Stimulated activated CD4-positive, alpha-beta T cell treated with anti-CD3 and anti-CD28 coated beads, Interleukin-15, amount 100 ng/mL, for 24 hours (primary cell): ENCODE measurements at regions not wholly inside any gene's neighbourhood (a gene's known extent, or its start where the extent isn't known, plus 50 kb on each side); places are given as distances from the start of the nearest gene placed in this dataset.
"Not testable (repeated sequence)": the region's sequence is repeated elsewhere in the genome, so short reads cannot be mapped to it uniquely, and the experiment has no call there.

Source experiments
- DNase-seq: peaks from one replicate; pipeline ENCODE4 v3.0.0-alpha.2; 2020

DNA sequence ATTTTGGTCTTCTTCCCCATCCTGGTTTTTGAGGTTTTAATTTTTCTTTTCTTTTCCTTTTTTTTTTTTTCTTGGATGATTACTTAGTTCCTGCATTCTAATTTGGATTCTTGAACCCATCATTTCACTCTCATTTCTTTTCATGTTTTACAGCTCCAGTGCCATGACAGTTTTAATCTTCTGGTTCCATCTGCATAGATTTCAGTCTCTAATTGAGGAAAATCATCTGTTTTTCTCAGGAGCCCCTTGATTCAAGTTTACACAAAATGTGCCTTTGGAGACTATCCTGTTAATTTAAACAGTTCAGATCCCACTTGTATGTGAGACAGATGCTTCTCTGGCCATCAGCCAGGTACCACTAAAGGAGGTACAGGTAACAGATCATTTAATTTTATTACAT is 379.9 kb downstream of the PIK3C3 start:
- DNase-seq: no peak

DNA sequence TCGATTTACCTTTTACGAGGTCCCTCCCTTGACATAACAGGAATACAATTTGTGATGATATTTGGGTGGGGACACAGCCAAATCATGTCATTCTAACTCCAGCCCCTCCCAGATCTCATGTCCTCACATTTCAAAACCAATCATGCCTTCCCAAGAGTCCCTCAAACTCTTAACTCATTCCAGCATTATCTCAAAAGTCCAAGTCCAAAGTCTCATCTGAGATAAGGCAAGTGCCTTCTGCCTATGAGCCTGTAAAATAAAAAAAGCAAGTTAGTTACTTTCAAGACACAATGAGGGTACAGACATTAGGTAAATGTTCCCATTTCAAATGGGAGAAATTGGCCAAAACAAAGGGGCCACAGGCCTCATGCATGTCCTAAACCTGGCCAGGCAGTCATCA is 381.1 kb downstream of the PIK3C3 start:
- DNase-seq: no peak

- not testable (repeated sequence) for DNase-seq
These were observed 382.3 kb downstream of the PIK3C3 start for GRCh38 chr18:42337337-42337736.

GRCh38 chr18:42338683-42339082 is 383.6 kb downstream of the PIK3C3 start:
- DNase-seq: no peak

- no peak for DNase-seq
These were observed 384.3 kb downstream of the PIK3C3 start for GRCh38 chr18:42339372-42339771.

DNA sequence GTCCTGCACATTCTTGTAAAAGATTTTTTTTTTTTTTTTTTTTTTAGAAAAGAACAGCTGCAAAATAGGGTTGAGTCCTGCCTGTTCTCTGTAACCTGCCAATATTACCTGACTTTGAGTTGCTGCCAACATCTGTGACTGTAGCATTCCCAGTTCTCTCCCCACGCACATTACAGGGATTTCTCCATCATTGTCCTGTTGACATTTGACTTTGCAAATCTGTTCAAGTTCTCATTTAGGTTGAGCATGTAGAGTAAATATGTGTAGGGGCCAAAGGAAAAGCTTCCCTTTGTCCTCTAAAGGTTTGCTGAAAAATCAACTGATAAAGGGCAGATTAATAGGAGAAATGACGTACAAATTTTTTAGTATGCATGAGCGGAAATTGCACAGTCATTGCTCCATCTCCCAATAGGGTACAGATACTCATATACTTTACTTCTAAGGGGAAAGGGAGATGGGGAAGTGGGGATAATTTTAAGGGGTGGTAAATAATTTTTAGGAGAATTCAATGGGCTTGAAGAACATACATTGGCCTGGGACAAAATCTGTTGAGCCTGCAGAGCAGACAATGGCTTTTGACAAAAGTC is 385.5 kb downstream of the PIK3C3 start:
- no peak for DNase-seq

- DNase-seq: no peak
These were observed 386.4 kb downstream of the PIK3C3 start for GRCh38 chr18:42341423-42341822.

GRCh38 chr18:42348722-42349121 is 393.7 kb downstream of the PIK3C3 start:
- DNase-seq: no peak

DNA sequence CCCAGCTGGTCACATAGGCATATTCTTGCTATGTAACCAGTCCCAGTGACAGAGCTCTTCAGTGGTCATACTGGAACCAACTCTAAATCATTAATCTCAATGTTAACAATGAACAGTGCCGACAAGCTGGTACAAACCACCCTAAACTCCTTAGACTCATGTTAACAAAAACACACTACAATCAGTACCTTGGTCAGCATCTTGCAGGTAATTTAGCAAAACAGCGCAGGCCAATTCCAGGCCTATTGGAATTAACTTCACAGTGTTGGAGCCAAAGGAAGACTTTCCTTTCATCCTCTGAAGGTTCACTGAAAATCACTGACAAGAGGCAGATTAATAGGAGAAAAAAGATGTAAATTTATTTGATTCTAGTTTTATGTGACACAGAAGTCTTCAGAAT is 396.4 kb downstream of the PIK3C3 start:
- no peak for DNase-seq

DNA sequence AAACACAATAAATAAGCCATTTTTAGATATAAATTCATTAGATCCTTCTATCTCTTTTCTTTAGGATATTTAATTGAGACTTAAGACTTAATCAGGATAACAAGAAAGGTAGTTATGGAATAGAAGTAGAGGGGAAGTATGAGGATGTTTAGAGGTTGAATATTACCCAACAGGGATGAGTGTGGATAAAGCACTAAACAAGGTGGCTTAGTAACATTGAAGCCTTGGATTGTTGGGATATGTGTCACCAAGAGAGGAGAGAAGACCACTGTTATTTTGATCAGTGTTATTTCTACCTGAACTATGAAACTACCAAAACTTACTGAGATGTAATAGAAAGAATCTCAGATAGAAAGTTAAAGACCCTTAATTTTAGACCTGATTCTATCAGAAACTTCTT is 405.7 kb downstream of the PIK3C3 start:
- DNase-seq: no peak

DNA sequence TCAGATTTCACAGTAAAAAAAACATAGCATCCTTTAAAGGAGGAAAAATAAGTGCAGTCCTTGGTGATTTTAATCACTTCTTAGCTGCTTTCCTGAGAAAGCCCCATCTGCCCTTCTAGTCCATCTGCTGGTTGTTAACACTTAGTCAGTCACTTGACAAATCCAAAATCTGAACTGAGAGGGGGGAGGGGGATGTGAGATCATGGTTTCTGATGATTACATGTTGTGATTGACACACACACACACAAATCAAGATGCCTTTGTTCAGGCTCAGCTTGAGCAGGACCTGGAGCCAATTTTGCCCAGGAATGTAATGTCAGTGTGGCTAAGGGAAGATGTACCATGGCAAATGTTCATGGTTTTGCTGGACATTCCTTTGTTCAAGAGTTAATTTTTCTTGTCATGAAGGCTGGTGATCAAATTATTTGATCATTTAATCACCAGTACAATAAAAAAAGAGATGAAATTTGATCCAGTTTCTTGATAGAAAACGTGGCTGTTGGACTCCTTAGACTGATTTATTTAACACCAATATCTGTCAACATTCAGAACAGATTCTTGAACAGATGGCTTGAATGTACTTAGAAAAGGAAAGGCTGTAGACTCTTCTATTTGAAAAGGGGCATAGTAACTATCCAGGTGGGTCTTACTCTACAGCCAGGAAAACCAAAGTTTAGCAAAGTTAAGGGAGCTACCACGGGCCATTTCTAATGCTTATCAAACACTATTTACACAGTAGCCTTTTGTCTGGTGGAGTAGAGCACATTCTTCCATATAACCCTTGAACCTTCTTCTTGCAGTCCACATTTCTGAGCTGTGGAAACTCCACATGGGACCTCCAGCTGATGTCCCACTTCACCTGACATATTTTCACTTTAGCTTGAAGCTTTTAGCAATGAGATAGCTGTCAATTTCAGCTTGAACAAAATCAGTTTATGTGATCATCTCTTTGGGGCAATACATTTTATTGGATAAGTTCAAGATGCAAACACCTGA is 408.7 kb downstream of the PIK3C3 start:
- no peak for DNase-seq

GRCh38 chr18:42364766-42365165 is 409.7 kb downstream of the PIK3C3 start:
- DNase-seq: no peak

- DNase-seq: no peak
These were observed 410.6 kb downstream of the PIK3C3 start for GRCh38 chr18:42365591-42365990.

DNA sequence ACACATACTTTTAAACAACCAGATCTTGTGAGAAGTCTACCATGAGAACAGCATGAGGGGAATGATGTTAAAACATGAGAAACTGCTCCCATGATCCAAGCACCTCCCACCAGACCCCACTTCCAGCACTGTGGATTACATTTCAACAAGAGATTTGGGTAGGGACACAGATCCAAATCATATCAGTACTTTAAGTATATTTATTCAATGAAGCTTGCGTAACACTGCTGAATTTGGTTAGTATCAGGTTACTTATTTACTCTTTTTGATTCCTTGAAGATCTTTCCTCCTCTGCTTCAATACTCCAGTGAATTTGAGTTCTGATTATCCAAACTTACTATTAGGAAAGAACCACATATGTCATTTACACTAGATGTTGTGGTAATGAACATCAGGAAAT is 418.6 kb downstream of the PIK3C3 start:
- DNase-seq: no peak

- DNase-seq: no peak
These were observed 419.9 kb downstream of the PIK3C3 start for GRCh38 chr18:42374961-42375360.

- DNase-seq: not testable (repeated sequence)
These were observed 423.8 kb downstream of the PIK3C3 start for GRCh38 chr18:42378854-42379253.

GRCh38 chr18:42381236-42381635 is 426.2 kb downstream of the PIK3C3 start:
- DNase-seq: not testable (repeated sequence)

DNA sequence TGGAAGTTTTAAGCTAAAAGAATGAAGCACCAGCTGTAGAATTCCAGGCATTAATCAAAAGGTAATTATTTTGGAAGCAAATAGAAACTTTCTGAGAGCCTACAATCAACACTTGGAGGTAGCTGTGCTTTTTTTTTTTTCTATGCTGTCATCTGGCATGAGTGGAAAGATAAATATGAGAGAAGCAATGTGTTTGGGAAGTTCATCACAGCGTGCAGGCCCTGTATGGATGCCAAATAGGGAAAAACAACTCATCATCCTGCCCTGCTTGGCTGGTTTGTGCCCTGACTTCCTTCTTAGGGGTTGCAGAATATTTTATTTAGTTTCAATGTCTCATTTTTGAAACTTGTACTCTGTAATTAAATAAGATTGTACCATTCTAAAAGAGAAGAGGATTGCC is 437.4 kb downstream of the PIK3C3 start:
- no peak for DNase-seq

DNA sequence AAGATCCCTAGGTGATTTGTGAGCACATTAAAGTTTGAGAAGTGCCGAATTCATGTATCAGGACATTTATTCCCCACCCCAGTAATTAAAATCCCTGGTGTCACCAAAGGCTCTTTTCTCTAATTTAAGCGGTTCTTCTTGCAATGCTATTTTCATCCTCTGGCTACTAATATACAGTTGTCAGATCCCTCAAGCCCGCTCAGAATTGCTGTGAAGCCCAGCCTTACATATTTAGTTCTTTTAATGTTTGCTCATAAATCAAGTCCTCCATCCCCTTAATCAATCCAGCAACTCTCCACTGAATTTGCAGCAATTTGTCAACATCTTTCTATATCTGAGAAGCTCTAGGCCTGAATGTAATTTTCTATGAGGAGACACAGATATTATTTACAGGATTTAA is 437.9 kb downstream of the PIK3C3 start:
- no peak for DNase-seq

DNA sequence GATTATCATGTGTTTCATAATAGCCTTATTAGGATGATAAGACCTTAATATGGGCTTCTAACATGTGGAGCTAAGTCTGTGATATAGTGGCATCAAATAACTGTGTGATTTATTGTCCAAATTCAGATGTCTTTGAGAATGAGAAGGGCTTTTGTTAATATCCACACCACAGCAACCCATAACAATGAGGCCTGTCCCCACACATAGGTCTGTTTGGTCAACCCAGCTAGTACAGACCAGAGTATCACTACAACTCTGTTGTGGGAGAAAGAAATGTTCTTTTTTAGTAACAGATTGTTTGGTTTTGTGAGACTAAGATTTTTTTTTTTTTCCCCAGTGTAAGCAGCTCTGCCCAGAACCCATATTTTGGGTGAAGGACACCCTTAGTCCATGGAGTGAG is 439.2 kb downstream of the PIK3C3 start:
- no peak for DNase-seq

- DNase-seq: no peak
These were observed 446.2 kb downstream of the PIK3C3 start for GRCh38 chr18:42401131-42401673.

GRCh38 chr18:42404151-42404550 is 449.1 kb downstream of the PIK3C3 start:
- no peak for DNase-seq

- DNase-seq: no peak
These were observed 454.0 kb downstream of the PIK3C3 start for GRCh38 chr18:42409005-42409404.

DNA sequence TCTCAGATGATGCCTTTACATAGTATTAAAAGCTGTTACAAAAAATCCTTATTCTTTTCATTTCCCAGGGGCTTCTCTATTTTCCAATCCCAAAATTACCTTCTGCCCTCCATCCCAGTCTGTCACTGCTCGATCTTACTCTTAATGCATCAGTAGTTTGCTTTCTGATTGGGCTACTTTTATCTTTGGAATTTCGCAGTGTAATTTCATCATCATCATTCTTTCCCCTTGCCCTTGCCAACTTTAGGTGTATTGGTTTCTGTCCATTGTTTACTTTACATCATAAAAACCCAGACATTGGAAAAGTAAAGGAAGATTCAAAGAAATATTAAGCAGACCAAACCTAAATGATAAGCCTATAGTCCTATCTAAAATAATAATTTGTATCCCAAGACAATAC is 457.2 kb downstream of the PIK3C3 start:
- DNase-seq: no peak
